ENCODE measurements at regions not wholly inside any gene's neighbourhood (a gene's known extent, or its start where the extent isn't known, plus 50 kb on each side); places are given as distances from the start of the nearest gene placed in this dataset.

DNA sequence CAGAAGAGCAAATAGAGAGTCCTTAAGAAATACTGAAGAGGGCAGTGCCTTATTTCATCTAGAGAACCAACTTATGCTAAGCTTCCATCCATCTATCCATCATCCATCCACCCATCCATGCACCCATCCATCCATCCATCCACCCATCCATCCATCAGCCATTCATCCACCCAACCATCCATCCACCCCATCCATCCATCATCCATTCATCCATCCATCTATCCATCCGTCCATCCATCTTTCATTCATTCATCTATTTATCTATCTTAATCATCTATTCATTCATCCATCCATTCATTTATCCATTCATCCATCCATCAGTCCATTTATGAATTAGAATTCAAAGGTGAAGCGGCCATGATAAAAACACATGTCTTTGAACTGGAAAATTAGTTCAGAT, 171.5 kb upstream of the FMN2 start:
- DNase-seq (ENCODE audit: low read depth in 1 of 2, low spot score in 1 of 2): no peak

DNA sequence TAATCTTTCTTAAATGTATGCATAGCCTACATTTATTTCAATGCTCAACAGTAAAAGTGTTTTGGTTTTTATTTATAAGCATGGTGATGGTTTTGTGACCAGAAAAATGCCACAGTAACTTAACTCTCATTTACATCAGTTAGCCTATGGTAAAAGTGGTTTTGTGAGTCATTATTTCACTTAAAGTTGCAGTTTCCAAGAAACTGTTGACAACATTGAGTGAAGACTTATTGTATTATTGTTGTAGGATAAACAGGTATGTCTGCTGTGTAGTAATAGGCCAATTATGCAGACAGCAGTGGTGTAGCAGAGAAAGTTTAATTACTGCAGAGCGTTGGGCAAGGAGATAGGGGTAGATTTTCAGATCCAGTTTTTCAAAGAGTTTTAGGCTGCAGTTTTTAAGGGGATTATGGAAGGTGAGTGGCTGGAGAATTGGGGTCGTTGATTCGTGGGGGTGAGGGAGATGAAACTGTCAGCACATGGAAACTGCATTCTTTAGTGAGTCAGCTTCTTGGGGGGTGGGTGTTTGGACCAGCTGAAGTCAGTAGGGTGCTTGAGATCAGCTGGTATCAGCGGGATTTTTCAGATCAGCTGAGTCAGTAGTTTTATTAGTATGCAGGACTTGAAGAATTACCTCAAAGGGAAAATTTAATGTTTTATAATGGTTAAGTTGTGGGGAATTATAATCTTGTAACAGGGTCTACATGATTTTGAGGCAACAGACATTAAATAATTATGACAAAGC, 168.7 kb upstream of the FMN2 start:
- no peak for DNase-seq (ENCODE audit: low read depth in 1 of 2, low spot score in 1 of 2)

DNA sequence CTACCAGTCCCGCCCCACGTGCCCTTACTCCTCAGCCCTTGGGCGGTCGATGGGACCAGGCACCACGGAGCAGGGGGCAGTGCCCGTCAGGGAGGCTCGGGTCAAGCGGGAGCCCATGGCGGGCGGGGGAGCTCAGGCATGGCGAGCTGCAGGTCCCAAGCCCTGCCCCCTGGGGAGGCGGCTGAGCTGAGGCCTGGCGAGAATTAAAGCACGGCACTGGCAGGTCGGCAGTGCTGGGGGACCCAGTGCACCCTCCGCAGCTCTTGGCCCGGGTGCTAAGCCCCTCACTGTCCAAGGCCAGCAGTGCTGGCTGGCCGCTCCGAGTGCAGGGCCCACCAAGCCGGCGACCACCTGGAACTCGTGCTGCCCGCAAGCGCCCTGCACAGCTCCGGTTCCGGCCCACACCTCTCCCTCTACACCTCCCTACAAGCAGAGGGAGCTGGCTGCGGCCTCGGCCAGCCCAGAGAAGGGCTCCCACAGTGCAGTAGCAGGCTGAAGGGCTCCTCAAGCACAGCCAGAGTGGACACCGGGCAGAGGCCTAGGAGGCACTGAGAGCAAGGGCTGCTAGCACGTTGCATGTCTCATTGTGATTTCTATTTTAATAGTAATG, 166.8 kb upstream of the FMN2 start:
- no peak for DNase-seq (ENCODE audit: low read depth in 1 of 2, low spot score in 1 of 2)

DNA sequence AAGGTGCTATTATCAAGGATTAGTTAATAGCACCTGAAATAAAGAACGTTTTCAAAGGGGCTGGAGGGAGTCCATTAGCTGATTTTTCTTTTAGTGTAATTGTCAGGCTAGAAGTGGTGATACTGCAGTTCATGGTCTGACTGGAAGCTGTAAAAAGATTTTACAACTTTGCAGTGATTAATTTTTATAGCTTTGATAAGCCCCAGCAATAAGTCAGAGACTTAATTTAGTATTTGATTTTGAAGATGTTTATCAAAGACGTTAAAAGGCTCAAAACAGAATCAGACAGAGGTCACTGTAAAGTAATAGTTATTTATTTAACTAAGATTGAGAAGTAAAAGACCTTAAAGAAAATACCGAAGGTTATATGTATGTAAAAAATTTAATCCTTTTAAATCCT, 165.5 kb upstream of the FMN2 start:
- no peak for DNase-seq (ENCODE audit: low read depth in 1 of 2, low spot score in 1 of 2)

DNA sequence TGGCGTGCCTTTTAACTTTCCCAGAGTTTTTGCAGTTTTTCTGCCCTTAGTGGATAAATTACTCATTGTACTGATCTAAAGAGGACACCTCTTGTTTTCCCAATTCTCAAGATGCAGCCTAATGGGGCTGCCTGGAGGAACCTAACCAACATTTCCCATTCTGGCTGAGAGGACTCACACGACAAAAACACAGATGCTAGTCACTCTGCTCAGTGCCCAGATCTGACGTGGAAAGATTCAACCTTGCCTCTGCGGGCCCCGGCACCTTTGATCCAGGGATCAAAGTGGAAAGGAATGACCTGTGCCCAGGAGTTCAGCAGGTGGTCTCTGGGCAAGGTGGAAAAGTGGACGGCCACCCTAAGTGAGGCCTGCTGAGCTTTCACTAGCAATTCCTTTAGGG, 162.4 kb upstream of the FMN2 start:
- no peak for DNase-seq (ENCODE audit: low read depth in 1 of 2, low spot score in 1 of 2)

DNA sequence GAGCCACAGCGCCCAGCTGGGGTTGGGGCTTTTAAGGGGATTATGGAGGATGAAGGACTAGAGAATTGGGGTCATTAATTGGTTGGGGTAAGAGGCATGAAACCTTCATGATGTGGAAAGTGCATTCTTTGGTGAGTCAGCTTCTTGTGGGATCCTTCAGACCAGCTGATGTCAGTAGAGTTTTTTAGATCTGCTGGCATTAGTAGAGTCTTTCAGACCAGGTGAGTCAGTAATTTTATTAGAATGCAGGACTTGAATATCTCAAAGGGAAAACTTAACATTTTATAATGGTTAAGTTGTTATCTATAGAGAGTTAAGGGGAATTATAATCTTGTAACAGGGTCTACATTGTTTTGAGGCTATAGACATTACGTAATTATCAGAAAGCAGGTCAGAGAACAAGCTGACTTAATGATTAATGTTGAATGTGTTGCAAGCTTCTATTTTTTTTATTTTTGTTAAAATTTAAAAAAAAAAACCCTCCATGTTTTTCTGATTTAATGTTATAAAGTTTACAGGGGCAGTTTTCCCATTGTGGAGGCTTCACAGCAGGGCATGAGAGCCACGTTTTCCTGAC, 160.9 kb upstream of the FMN2 start:
- no peak for DNase-seq (ENCODE audit: low read depth in 1 of 2, low spot score in 1 of 2)

DNA sequence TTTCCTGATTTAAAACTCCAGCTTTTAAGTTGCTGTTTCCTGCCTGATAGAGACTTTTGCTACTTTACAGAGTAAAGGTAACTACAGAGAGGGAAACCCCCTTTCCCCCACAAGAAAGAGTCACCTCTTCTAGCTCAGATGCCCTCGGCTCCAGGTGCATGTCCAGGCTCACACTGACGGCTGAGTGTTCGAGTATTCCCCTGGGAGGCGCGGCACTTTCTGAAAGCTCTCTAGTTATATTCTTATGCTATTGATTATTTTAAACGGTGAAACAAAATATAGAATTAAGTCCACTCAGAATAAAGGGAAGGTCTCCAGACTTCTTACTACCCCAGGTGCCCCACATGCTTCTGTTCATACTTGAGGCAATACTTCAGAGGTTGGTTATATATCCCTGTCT, 160.3 kb upstream of the FMN2 start:
- DNase-seq (ENCODE audit: low read depth in 1 of 2, low spot score in 1 of 2): no peak

DNA sequence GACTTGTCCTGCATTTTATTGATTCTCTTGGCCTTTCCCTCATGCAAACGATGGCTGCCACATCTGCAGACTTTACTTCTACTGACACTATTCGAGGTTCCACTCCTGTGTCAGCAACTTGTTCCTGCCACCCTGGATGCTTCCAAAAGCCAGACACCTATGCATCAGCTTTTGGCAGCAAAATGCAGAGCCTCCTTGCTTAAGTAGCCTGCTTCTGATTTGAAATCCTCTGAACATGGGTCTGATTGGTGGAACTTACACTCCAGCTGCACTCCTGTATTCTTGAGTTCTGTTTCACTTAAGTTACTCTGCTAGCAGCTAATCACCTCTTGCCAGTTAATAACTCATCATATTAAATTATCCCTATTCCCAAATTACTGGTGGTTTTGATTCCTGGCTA, 152.1 kb upstream of the FMN2 start:
- DNase-seq (ENCODE audit: low read depth in 1 of 2, low spot score in 1 of 2): no peak

DNA sequence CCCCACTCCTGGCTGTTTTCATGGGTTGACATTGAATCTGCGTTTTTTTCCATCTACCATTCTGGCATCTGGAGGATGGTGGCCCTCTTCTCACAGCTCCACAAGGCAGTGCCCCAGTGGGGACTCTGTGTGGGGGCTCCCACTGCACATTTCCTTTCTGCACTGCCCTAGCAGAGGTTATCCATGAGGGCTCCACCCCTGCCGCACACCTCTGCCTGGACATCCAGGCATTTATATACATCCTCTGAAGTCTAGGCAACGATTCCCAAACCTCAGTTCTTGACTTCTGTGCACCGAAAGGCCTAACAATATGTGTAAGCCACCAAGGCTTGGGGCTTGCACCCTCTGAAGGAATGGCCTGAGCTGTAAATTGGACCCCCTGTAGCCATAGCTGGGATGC, 147.9 kb upstream of the FMN2 start:
- no peak for DNase-seq (ENCODE audit: low read depth in 1 of 2, low spot score in 1 of 2)

DNA sequence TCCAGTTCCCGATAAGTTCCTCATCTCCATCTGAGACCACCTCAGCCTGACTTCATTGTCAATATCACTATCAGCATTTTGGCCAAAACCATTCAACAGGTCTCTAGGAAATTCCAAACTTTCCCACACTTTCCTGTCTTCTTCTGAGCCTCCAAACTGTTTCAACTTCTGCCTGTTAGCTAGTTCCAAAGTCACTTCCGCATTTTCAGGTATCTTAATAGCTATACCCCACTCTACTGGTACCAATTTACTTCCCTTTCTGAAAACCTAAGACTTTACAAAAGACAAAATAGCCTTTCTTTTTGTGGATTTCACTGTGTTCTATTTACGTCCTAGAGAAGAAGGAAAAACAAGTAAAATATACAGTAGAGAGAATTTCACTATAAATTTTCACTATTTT, 147.0 kb upstream of the FMN2 start:
- no peak for DNase-seq (ENCODE audit: low read depth in 1 of 2, low spot score in 1 of 2)

DNA sequence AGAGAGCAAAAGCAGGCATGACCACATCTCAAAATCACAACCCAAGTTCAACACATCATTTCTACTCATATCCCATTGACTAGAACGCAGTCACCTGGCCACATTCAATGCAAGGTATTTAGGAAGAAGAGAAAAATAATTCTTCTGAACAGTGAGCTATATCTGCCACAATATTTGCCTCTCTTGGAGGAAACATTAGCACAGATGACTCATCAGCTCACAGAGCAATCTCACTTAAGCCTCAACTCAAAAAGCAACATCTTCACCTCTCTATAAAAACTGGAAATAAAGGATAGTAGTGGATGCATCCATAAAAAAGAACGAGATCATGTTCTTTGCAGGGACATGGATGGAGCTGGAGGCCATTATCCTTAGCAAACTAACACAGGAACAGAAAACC, 143.9 kb upstream of the FMN2 start:
- DNase-seq (ENCODE audit: low read depth in 1 of 2, low spot score in 1 of 2): no peak

DNA sequence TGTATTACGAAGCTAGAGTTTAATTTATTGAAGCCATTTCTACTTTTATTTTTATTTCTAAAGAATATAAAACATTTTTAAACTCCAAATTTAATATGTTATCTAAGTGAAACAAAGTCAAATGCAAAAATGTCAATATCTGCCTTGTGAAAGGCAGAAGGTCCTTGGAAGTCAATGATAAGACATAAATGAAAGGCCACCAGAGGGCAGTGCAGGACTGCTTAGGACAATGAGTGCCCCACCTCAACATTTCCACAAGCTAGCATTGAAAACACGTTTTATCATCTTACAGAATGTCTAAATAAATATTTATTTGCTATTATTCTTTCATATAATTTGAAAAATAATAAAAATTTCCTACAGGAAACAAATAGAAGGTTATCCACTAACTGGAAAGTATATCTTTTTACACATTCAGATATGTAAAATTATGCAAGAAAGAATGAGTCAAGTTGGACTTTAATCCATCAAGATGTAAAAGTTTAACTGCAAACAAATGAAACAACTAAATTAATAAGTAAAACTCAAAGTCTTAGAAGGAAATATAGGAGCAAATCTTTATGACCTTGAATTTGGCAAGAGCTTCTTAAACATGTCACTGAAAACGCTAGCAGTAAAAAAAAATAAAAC, 140.1 kb upstream of the FMN2 start:
- peak in 1 of 2 donors; percentile 5 for DNase-seq (ENCODE audit: low read depth in 1 of 2, low spot score in 1 of 2)

DNA sequence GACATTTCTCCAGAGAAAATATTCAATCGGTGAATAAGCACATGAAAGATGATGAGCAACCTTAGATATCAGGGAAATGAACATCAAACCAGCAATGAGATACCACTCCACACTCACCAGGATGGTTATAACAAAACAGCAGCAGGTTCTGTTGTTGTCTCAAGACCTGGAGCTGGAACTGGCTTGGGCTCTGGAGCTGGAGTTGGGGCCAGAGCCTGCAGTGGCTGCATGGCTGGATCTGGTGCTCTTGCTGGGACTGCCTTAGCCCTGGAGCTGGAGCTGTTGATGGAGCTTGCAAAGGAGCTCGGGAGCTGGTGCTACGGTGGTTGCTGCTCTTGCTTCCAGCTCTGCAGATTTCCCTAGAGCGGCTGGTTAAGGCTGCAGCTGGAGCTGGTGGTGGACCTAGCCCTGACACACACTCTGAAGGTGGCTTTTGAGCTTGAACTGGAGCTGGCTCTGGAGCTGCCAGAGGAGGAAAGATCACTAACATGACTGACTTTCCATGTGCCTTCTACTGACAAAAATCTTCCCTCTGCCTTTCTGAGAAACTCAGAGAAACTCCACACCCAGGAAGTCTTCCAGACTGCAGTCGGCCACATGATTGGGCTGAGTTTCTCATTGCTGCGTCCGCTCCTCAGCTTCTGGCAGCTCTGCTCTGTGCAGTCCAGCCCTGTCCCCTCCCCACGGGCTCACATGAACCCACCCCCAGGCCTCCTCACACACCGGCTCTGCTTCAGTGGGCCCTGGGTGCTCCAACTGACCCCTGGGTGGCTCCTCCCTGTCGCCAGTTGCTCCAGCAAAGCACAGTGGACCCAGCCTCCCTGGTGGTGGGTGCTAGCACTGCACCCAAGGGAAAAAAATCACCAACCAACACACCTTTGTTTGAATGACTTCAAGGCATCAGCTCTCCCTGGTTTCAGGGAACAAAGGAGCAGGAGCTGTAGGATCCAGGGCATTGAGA, 139.1 kb upstream of the FMN2 start:
- peak in 1 of 2 donors; percentile 3 for DNase-seq (ENCODE audit: low read depth in 1 of 2, low spot score in 1 of 2)

DNA sequence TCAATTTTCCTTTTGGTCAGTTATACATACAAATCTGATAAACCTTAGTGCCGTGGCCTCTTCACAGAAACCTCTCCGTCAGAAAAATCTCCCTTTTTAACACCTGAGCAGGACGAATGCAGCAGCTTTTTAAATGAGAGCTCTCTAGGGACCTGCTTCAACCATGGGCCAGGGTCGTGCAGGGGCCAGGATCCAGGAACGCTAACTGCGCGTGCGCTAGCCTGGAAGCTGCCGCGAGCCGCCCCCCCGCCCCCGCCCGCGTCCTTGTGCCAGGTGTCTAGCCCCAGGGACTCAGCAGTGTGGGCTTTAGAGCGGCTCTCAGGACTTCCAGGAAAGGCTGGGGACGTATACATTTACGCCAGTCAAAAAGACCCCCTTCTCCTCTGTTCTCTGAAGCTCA, 136.8 kb upstream of the FMN2 start:
- no peak for DNase-seq (ENCODE audit: low read depth in 1 of 2, low spot score in 1 of 2)

DNA sequence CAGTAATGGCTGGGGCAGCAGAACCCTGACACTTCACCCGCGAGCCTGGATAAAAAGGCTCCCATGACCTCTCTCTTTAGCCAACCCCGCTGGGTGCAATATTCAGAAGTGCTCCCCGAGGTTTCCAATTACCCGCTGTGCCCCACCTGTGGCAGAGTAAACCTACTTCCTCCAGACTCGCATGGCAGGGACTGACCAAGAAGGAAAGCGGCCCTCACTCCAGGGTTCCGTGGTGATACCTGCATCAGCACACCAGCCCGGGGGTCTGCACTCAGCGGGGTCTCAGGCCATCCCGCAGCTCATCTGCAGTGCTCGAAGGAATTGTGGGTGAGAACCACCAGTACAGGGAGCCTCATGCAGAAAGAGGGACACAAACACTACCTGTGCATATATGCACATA, 136.3 kb upstream of the FMN2 start:
- no peak for DNase-seq (ENCODE audit: low read depth in 1 of 2, low spot score in 1 of 2)

DNA sequence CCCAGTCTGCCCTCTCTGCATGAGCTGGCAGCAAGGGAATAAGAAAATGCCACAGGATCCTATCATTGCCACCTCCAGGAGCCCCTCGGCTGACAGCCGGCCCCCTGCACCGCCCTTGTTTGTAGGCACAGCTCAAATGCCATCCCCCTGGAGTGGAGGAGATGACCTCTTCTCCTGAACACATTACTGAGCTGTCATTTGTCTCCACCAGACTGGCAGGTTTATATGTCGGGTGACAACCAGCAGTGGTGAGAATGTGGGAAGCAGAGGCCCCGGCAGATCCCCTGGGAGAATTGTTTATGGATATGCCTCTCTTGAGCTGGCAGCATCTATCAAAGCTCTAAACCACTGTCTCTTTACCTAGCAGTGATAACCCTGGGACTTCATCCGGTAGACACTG, 135.4 kb upstream of the FMN2 start:
- no peak for DNase-seq (ENCODE audit: low read depth in 1 of 2, low spot score in 1 of 2)

DNA sequence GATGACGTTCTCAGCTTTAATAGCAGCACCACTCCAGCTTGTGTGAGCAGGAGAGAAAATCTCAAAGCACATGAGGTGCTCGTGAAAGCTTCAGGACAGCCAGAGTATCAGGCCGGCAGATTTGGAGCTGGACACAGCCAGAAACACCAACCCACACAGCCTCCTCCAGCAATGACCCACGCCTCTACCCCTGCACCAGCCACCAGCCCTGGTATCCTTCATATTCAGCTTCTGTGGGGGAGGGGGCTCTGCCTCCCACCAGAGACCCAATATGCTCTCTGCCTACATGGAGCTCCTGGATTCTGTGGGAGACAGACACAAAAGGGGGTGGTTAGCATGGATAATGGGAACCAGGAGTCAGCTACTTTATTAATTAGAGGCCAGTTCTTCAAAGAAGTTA, 133.6 kb upstream of the FMN2 start:
- DNase-seq (ENCODE audit: low read depth in 1 of 2, low spot score in 1 of 2): no peak

DNA sequence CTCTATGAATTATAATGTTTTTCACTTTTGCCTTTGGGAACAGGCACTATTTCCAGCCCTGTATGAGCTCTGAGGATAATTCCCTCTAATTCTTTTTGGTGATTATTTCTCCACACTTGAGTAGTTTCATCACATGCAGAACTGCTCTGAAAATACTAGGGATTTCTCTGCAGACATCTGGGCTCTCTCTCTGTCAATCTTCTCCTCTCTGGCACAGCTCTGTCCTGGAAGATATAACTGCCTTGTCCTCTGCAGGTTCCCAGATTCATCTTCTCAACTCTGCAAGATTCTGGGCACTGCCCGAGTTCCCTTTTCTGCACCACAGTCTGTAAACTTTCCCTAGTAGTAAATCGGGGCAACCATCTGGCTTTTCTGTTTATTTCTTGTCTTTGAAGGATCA, 131.3 kb upstream of the FMN2 start:
- DNase-seq (ENCODE audit: low read depth in 1 of 2, low spot score in 1 of 2): no peak

DNA sequence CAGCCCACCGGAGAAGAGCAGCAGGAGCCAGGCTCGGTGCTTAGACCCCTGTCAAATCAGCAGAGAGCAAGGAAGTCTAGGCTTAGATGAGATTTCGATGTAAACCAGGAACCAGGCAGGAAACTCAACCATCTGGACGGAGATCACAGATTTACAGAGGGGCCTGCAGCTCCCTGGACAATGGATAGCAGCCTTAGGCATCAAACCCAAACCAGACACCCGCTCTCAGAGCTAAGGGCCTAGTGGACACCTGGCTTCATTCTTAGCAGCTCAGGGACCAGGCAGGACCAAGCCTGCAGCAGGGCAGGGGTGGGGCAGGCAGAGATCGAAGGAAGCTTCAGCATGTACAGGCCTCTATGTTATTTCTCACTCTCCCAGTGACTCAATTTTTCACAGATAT, 127.8 kb upstream of the FMN2 start:
- DNase-seq (ENCODE audit: low read depth in 1 of 2, low spot score in 1 of 2): no peak

DNA sequence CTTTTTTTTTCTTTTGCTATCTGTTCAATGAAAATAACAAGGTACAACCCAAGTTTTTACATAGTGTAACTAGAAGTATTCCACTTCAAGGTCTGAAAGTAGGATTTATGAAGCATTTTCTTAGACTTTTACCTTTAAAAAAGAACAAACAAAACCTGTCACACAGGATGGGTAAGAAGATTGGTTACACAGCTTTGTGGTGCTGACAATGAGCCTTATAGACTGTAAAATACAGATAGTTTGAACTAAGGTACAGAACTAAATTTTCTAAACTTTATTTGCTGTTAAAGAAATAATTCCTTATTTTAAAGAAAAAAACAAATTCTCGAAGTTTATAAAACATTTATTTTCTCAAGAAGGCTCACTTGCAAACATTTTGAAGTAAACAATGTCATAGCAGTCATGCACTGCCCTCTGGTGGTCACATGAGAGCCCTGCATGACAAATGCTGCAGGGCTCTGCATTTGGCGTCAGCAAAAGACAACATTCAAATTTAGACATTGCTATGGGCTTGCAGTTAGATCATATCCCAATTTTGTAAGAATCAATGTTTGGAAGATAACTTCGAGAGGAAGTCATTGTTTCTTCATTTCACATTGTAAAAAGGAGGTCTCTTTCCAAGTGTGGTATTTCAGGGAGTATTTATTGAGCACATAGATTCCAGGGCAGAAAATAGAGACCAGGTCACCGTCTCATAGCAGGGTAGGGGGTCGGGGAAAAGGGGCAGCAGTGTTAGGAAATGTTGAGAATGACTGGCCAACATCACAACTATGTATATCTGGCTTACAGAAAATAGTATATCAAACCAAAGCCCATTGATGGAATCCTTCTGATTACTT, 115.3 kb upstream of the FMN2 start:
- peak in 1 of 2 donors; percentile 13 for DNase-seq (ENCODE audit: low read depth in 1 of 2, low spot score in 1 of 2)
